Activated CD4-positive, alpha-beta T cell treated with anti-CD3 and anti-CD28 coated beads, Interleukin-10, Interleukin-2, amounts not matched to agents 100 ng/mL and 50 ng/mL, durations not matched to agents 16 hours and 8 hours (primary cell): ENCODE measurements at regions not wholly inside any gene's neighbourhood (a gene's known extent, or its start where the extent isn't known, plus 50 kb on each side); places are given as distances from the start of the nearest gene placed in this dataset.

Source experiments
- DNase-seq: peaks from one replicate; pipeline ENCODE4 v3.0.0-alpha.2; 2020

DNA sequence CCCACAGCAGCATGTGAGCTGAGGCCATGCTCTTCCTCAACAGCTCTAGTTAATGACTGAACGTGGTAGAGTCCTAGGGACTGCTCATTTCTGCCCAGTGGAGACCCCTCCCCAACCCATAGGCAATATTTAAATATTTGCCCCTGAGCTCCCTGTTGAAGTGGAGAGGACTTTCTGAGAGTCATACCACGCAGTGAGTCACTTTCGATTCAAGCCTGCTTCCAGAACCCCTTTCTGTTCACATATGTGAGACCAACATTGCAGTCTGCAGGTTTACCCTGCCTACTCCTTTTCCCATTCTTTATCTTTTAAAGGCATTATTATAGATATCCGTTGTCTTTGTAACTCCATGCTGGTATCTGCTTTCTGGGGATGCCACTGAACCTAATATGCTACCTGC, 946.3 kb downstream of the JRKL start:
- no peak for DNase-seq

DNA sequence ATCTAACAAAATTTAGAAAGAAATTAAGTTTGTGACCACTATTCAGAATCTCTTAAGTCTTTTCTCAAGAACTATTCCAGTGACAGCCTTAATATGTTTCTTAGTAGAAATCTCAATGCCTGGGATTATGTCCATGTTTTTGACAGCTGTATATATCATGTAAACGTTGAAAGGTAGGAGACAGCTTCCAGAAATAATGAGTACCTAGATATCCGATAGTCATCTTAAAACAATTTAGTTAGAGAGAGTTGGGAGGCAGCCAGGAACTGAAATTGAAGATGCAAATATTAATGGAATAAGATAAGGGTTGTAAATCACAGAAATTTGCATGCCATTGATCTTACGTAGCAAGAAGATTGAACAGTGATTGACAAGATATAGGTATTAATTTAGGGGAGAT, 955.2 kb downstream of the JRKL start:
- no peak for DNase-seq

DNA sequence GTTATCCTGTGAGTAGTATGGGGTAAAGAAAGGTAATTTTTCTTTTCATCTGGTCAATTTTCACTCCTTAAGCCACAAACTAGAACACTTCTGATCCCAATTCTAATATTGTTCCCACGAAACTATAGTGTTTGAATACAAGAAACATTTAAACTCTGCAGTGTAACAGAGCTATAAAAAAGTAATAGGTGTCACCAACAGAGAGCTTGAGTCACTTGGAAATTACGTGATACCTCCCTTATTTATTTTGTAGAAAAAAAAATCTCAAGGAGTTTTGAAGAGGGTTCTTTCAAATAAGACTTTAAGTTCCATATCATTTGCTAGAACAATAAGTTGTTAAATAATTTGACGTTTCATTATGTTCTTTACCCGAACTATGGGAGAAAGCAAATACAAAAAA, 959.4 kb downstream of the JRKL start:
- no peak for DNase-seq

DNA sequence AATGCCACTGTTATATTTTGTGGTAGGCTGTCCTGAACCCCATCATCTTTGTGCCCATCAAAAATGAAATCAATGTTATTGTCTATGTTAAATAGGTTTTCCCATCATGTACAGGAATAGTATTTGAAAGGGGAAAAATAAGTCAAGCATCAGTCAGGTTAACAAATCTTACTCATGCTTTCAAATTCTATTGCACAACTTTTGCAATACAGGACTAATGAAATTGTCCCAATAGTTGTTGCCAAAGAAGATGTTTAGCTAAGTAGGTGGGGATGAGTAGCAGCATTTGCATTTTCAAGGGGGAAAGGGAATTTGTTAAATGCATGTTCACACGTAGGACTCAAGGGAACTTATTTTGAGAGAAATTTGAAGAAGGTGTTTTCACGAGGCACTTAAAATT, 962.1 kb downstream of the JRKL start:
- no peak for DNase-seq

DNA sequence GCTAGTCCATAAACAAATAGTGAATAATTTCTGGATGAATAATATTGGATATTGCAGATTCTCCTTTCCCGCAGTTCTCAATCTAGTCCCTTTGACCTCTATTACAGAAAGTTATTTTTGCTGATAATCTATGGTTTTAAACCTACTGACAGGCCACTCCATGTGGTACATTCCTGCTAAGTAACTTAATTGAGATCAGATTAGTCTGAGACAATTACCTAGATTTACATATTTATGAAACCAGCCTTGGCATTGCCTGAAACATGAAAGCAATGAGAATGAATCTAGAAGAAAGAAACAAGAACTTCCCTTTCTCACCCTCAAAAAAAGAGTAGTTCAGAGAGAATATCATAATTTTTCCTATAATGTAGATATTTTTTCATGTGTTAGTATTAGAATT, 964.2 kb downstream of the JRKL start:
- DNase-seq: no peak

DNA sequence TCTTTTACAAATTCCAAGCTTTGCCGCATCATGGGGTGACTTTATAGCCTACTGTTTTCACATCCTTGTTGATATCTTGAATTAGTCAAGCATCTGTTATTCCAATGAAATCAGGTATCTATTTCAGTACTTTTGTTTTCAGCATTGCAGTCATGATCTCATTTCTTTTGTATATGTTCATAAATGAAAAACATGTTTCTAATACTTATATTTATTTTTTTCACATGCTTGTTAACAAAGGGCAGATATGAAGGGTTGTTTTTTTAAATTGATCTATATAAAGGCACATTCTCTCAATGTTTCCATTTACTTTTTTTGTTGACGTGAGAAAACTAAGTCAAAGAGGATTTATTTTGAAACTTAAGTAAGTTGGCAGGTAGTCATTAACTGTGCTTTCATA, 964.8 kb downstream of the JRKL start:
- DNase-seq: no peak

DNA sequence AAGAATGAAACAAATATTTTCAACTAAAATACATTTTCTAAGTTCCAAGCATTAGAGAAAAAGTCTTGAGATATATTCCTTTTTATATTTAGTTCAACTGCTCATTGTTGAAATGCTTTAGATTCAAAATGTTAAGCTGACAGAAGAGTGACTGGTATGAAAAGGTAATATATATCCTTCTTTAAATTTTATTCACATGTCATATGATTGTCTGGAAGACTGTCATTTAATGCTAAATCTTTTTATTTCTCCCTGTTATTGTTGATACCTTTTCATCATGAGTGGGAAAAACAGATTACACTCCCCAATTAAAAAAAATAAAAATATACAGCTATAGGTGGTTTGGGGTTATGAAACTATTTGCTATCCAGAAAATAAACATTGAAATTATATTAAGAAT, 965.4 kb downstream of the JRKL start:
- no peak for DNase-seq

DNA sequence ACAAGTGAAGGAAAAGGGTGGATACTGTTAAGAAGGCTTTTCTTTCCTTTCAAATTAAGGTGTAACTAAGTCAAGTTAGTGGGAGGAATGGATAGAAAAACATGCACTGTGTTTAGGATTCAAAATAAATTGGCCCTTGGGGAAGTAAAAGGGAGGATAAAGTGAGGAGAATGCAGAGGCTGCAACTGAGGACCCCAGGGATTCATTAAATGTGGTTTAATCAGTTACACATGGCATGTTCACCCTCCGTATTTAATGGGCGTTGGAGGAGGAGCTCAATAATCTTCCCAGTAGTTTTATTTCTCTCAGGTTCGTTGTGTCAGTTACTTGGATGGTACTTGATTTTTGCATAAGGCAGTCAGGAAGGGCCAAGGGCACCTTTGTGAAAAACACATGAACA, 966.3 kb downstream of the JRKL start:
- DNase-seq: no peak

DNA sequence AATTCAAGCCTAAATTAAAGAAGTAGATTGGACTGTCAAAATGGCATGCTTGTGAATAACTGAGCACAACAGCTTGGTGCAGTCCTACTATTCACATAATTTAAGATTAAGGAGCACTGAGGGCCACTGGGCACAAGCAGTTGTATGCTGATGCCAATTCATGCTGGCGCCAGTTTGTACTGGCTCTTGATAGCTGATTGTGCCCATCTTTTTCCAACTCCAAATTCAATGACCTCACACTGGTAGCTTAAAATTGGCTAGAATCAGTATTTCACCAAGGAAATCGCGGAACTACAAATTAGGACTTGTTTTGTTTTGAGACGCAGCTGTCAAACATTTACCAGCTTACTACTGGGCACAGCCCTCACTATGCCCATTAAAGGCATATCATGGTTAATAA, 969.2 kb downstream of the JRKL start:
- DNase-seq: no peak

DNA sequence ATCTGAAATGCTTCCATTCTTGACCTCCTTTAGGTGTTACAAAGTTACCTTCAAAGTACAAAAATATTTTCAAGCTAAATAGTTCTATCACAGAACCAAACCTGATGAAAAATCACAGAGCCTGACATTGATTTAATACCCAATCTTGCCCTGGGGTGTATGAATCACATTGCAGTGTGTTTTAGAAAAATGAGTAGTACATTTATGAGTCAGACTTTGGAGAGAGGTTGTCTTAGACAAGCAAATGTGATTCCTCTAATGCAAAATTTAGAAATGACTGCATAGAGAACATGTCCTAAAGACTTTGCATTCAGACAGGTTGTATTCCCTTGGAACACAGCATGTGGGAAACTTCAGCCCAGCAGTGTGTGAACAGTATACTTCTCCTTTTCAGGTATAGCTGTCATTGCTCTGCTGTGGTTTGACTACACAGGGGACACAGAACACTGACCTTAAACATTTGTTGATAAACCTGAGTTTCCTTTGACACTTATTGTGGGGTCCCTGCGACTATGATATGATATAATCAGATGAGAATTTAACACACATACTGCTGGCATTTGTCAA, 972.1 kb downstream of the JRKL start:
- DNase-seq: no peak

DNA sequence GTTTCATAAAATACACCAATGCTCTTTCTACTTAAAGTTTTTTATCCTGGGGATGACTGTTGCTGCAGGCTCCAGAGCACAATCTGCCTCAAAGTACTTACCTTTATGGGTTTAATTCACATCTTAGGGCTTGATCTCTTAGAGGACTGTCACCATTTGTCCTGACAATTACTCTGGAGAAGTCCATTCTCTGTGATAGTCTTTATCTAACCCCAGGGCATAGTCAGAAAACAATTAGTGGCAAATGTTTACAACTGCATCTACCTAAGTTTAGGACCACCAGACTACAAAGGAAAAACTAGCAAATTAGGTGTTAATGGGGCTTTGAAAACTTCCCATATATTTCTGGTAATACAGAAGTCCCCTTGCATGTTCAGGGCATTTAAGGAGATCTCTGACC, 973.5 kb downstream of the JRKL start:
- no peak for DNase-seq

DNA sequence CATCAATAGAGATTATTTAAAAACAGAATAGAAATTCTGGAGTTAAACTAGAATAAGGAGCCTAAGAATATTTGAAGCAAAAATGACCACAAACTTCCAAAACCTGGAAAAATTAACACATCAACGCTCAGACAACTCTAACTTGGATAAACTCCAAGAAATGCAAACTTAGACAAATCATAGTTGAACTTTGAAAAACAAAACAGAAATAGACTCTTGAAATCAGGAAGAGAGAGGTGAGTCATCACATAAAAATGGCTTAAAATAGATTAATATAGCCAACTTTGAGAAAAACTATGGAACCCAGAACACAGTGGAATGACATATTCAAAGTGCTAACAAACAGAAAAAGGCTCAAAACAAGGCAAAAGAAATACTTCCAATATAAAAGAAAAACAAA, 974.2 kb downstream of the JRKL start:
- no peak for DNase-seq

DNA sequence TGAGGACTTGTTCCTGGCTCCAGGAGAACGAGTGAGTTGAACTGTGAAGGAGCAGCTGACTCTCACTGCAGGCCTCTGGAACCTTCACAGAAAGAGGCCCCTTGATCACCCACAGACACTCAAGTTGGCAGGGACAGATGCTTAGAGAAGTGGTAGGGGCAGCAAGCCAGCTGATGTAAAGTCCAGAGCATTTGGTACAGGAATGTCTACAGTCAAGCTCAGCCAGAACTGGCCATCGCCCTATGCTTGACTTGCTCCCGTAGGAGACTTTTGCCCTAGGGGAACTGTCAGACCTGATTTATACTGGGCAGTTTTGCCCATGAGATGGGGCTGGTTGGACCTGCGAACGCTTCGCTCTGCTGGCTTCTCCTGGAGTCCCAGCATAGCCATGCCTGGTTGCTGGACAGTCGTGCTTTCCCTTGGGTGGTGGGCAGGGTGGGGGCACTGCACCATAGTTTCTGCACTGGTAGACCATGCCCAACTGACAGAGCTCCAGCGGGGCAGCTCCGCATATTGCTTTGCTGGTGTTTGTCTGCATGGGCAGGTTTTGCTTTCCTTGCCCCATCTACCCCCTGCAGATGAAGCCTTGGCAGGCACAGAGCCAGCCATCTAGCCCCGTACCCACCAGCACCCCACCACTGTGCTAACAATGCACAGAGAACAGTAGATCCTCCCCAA, 977.7 kb downstream of the JRKL start:
- DNase-seq: no peak

DNA sequence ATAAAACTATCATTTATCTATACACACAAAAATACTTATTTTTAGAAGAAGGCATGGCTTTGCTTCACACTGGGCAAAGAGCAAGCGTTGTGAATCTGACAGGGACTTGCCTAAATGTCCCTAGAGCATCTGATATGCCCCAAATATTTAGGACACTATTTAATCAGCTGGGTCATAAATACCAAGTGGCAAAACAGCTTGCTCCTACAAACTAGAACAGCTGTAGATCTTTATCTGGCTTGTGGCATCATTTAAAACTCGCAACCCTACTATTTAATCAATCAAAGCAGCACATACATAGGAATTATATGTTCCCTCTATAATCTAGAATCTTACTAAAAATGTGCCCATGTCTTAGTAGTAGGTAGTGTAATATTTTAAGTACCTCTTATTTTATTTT, 999.5 kb downstream of the JRKL start:
- DNase-seq: no peak

DNA sequence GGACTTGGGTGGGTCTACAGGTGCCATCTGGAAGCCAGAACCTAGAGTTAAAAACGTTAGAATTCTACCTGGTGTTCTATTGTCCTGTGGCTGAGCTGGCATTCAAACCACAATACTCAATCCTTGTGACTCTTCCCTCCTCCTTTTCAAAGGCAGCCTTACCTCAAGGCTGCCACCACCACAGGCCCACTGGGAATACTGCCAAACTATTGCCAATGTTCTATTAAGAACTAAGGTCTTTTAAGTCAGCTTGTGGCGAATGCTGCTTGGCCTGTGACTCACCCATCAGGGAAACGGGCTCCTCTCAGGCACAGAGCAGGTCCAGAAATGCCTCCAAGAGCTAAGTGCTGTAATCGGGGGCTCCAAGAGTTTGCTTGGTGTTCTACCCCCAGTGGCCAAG, 1008.4 kb downstream of the JRKL start:
- no peak for DNase-seq

DNA sequence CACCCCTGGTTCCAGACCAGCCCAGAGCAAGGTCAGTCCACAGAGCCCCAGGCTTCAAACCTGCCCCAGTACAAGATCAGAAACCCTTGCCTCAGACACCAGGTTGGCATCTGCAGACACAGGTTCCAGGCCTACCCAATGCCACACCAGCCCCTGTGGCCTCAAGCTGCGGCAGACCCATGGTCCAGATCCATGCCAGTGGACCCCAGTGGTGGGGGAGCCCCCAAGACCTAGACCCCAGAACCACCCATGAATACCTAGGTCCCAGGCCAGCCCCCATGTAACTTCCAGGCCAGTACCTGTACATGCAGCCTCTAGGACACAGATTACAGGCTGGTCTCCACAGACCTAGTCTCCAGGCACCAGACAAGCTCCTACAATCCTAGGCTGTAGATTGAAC, 1019.3 kb downstream of the JRKL start:
- DNase-seq: no peak

DNA sequence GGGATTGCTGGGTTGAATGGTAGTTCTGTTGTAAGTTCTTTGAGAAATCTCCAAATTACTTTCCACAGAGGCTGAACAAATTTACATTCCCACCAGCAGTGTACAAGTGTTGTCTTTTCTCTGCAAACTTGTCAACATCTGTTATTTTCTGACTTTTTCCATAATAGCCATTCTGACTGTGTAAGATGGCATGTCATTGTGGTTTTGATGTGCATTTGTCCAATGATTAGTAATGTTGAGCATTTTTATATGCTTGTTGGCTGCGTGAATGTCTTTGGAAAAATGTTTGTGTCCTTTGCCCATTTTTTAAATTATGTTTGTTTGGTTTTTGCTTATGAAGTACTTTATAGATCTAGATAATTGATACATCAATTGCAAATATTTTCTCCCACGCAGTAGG, 1025.0 kb downstream of the JRKL start:
- no peak for DNase-seq

DNA sequence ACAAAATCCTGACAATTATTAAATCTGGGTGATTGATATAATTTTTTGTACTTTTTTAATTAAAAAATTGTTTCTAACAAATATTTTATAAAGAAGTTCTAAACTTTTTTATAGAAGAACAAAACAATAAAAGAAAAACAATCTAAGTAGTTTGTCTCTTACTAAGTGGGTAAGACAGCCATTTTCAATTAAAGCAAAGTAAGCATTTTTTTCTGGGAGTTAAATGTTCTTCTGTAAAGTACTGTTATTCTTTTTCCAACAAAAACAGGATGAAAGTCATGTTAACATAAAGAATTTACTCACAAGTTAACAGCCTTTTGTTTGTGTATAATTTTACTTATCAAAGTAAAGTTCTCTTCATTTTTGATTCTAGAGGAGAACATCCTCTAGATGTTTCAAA, 1029.9 kb downstream of the JRKL start:
- DNase-seq: no peak

DNA sequence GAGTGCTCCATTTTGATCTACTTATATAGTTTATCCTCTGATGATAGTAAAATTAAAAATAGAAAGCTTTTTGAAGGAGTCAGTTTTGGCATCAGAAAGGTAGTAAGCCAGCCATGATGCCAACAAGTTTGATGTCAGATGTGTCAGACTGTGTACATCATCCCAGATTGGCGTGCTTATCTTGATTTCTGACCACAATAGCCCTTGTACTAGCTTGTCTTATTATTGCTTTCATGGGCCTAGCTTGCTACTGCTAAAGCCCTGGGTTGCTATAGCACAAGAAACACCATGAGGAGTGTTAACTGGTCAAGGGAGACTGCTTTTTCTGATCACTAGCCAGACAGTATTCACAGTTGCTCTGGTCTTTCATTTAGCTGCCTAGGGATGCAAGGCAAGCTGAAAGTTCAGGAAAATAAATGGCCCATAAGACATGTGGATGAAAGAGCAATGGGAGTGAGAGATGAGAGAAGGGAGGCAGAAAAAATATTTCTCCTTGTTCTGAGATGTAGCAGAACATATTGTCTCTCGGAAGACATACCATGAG, 1038.5 kb downstream of the JRKL start:
- no peak for DNase-seq

DNA sequence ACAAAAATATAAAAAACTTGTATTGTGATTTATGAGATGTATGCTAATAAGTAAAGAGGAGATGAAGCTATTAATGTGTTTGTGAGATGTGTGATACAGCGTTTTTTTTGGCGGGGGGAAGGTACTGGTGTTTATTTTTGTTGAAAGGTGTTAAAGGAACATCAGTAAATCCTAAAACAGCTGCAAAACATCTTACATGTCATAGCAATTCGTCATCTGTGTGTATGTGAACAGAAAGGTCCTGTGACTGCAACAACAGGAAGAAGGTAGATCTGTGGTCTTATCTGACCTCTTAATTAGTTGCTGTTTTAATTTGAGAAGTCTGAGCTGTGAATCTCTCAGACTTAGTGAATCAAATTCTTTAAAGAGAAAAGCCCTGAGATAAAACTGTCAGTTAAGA, 1041.1 kb downstream of the JRKL start:
- no peak for DNase-seq

DNA sequence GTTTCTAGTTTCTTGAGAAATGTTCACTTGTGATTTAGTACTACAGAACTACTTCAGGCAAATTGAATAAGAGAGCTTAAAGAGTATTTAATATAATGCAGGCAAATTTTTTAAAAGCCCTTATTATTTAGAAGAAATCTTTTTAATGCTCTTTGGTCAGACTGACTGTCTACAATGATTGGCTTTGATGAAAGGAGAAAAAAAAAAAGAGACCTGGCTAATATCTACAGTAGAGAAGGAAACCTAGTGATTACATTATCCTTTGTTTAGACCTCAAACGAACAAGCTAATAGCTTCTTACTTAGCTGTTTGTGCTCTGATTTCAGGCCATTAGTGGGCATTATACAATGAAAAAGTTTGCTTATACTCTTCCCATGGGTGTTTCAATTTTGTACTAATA, 1043.1 kb downstream of the JRKL start:
- no peak for DNase-seq

DNA sequence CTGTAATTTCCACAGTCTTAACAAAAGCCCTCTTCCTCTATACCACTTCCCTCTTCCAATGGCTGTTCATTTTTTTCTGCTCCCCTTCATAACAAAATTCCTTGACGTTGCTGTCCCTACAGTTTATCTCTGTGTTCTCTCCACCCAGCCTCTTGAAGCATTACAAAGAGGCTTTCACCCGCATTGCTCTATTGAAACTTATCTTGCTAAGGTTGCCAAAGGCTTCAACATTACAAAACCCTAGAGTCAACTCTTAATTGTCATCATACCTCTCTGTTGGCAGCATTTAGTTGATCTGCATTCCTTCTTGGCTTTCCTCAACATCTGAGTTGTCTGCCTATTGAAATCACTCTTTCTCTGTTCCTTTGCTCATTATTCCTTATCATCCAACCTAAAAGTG, 1055.7 kb downstream of the JRKL start:
- DNase-seq: no peak

DNA sequence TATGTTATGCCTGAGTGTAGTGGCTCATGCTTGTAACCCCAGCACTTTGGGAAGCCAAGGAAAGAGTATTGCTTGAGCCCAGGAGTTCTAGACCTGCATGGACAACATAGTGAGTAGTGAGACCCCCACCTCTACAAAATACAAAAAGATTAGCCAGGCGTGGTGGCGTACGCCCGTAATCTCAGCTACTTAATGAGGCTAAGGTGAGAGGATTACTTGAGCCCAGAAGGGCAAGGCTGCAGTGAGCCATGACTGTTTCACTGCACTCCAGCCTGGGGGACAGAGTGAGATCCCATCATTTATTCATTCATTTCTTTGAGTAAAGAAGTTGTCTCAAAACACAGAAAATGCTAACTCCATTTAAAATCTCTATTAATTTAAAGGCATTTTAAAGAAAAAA, 1061.6 kb downstream of the JRKL start:
- no peak for DNase-seq

DNA sequence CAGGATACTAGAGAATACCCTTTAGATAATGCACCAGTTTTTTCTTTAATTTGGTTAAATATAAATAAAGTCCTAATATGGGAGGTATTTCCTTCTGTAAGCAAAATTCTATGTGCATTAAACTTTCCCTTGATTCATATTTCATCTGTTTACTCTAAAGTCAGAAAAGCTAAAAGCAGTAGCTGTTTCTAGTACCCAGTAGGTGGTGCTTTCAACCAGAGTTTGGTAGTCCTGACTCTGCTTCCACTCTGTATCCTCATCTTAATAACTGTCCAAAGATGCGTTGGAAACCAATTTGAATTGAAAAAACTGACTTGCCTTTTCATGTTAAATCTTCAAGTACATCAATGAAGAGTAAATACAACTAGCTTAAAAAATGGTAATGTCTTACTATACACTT, 1065.2 kb downstream of the JRKL start:
- no peak for DNase-seq

DNA sequence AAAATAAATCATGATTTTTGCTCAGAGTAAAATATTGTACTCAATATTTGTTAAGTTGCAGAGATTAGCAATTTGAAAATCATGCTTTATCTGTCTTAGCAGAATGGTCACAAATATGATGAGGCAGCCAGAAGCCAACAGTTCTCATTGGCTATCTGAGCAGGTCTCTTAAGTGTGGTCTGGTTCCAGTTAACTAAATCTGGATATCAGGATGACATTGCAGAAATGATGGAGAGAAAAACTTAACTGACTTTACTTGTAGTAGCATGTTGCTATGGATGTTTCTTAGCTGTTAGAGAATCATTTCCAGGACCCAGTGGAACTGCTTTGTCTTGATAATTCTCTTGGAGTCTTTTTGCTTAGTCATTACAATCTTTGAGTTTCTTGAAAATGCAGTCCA, 1070.3 kb downstream of the JRKL start:
- DNase-seq: no peak
